Sigmoid colon (tissue), 6 donors: ENCODE measurements at regions not wholly inside any gene's neighbourhood (a gene's known extent, or its start where the extent isn't known, plus 50 kb on each side); places are given as distances from the start of the nearest gene placed in this dataset.
"Not testable (repeated sequence)": the region's sequence is repeated elsewhere in the genome, so short reads cannot be mapped to it uniquely, and the experiment has no call there.

ENCODE experiments used
- DNase-seq: peaks from one replicate; pipeline ENCODE4 v3.0.0-alpha.2; 2019
- H3K27ac ChIP-seq, 4 donors: fragments of 200-600 bp; sonication (generic); one replicate each; pipeline ENCODE4 v1.5.1; 2016 to 2019; ENCODE audit warnings: mild to moderate bottlenecking in 1 of 4
- H3K27me3 ChIP-seq, 3 donors: fragments of 200-600 bp; sonication (generic); one replicate each; pipeline ENCODE4 v1.5.1; 2019; ENCODE audit warnings: mild to moderate bottlenecking in 1 of 3
- H3K36me3 ChIP-seq, 4 donors: fragments of 200-600 bp; sonication (generic); one replicate each; pipeline ENCODE4 v1.5.1; 2016 to 2019
- H3K4me1 ChIP-seq, 4 donors: fragments of 200-600 bp; sonication (generic); one replicate each; pipeline ENCODE4 v1.5.1; 2017 to 2019
- H3K4me3 ChIP-seq, 4 donors: fragments of 200-600 bp; sonication (generic); one replicate each; pipeline ENCODE4 v1.5.1; 2017 to 2019; ENCODE audit warnings: mild to moderate bottlenecking in 2 of 4, moderate library complexity in 1 of 4
- H3K9me3 ChIP-seq, 4 donors: fragments of 200-600 bp in 3 of 4; sonication (generic) in 3 of 4; one replicate each; pipeline versions ENCODE4 v1.5.1 to v1.6.1; 2013 to 2019
- CTCF ChIP-seq, 4 experiments: fragments of 450-650 bp in 3 of 4; fragments of 200-600 bp in 1 of 4; IDR thresholded peaks; one replicate each; pipeline ENCODE4 v1.5.1; 2016 to 2019; ENCODE audit warnings: antibody characterized with exemption in 4 of 4, mild to moderate bottlenecking in 3 of 4, moderate library complexity in 2 of 4
- EP300 ChIP-seq, 4 donors: sonication (generic); formaldehyde crosslinking; IDR thresholded peaks; one replicate each; pipeline ENCODE4 v1.6.1; 2017; ENCODE audit warnings: antibody characterized with exemption in 4 of 4
- POLR2A ChIP-seq, 2 donors: fragments of 450-650 bp; IDR thresholded peaks; one replicate each; pipeline ENCODE4 v1.6.1; 2016; ENCODE audit warnings: antibody characterized with exemption in 2 of 2, mild to moderate bottlenecking in 2 of 2, moderate library complexity in 2 of 2
- POLR2AphosphoS5 ChIP-seq, 4 donors: sonication (generic); formaldehyde crosslinking; IDR thresholded peaks; one replicate each; pipeline ENCODE4 v1.6.1; 2017; ENCODE audit warnings: antibody characterized with exemption in 4 of 4
- WGBS, 2 donors: extraction: QIAGEN DNeasy Blood & Tissue Kit; methylation state at CpG; one replicate each; pipeline ENCODE4 v1.1.7; 2013; 5-methylcytosine and 5-hydroxymethylcytosine counted together
- intact Hi-C: fragments of 100-400 bp; cut with DNase I; formaldehyde crosslinking; loops from one replicate; pipeline ENCODE4 v1.15.1; 2023
- donor health status: healthy with polysubstance abuse.
- donor health status: healthy.

- no peaks in the 10 kb centered on the region for H3K4me1 ChIP-seq
- no peaks in the 10 kb centered on the region for H3K9me3 ChIP-seq
- 53 to 79% methylated on average over 4 of the region's 4 CpGs for WGBS, 2 donors
- no peaks in the 10 kb centered on the region for H3K36me3 ChIP-seq
- DNase-seq, result no peak
- intact Hi-C loops, result no loop called here
- no peak overlapping the region for H3K27ac ChIP-seq
- TF ChIP-seq CTCF (IDR thresholded peaks at IDR 0.05) (no peak), EP300 (IDR thresholded peaks at IDR 0.05) (no peak), POLR2A (IDR thresholded peaks at IDR 0.05) (no peak), POLR2AphosphoS5 (IDR thresholded peaks at IDR 0.05) (no peak)
- H3K27me3 ChIP-seq, result no peaks in the 10 kb centered on the region
- H3K4me3 ChIP-seq, result no peak overlapping the region
Observed at GRCh38 chr15:62365795-62366442, 200.8 kb upstream of the C2CD4B start.

- WGBS, 2 donors, result 84 to 88% methylated on average over 7 of the region's 7 CpGs
- Histone ChIP-seq H3K36me3 (no peaks in the 10 kb centered on the region), H3K4me1 (no peaks in the 10 kb centered on the region), H3K27ac (no peak overlapping the region), H3K27me3 (no peaks in the 10 kb centered on the region), H3K4me3 (no peak overlapping the region), H3K9me3 (no peaks in the 10 kb centered on the region)
- TF ChIP-seq POLR2AphosphoS5 (IDR thresholded peaks at IDR 0.05) (no peak), EP300 (IDR thresholded peaks at IDR 0.05) (no peak), CTCF (IDR thresholded peaks at IDR 0.05) (no peak), POLR2A (IDR thresholded peaks at IDR 0.05) (no peak)
- no peak for DNase-seq
- intact Hi-C loops, result no loop called here
Observed at GRCh38 chr15:62369454-62369853, 204.4 kb upstream of the C2CD4B start.

DNA sequence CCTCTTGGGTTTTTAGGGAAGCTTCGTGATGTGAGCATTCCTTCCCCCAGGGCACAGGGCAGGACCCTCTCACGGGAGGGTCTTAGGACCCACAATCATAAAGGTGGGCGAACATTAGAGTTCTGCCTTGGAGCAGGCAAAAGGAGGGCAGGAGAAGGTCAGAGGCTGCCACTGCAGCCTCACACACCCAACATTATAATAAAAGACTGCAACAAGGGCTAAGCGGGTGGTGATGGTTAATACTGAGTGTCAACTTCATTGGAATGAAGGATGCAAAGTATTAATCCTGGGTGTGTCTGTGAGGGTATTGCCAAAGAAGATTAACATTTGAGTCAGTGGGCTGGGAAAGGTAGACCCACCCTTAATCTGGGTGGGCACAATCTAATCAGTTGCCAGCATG lies 206.6 kb upstream of the C2CD4B start:
- H3K4me1 ChIP-seq, DNase-seq: not testable (repeated sequence)
- WGBS, 2 donors, result 91 to 92% methylated on average over 4 of the region's 4 CpGs

GRCh38 chr15:62377736-62378480 lies 212.8 kb upstream of the C2CD4B start:
- Histone ChIP-seq H3K36me3 (no peaks in the 10 kb centered on the region), H3K4me1 (peaks cover 0 to 16% (median 3%) of the 10 kb centered on the region in 4 donors), H3K4me3 (no peak overlapping the region), H3K9me3 (no peaks in the 10 kb centered on the region), H3K27ac (no peak overlapping the region), H3K27me3 (no peaks in the 10 kb centered on the region)
- intact Hi-C loops, result no loop called here
- TF ChIP-seq POLR2A (IDR thresholded peaks at IDR 0.05), result no peak
- no peak for TF ChIP-seq EP300 (IDR thresholded peaks at IDR 0.05)
- no peak for TF ChIP-seq CTCF (IDR thresholded peaks at IDR 0.05)
- TF ChIP-seq POLR2AphosphoS5 (IDR thresholded peaks at IDR 0.05), result no peak
- DNase-seq, result no peak
- WGBS, 2 donors, result 75 to 81% methylated on average over 3 of the region's 3 CpGs

More for the DNA sequence above, 206.6 kb upstream of the C2CD4B start:
- H3K27me3 ChIP-seq, intact Hi-C loops, H3K4me3 ChIP-seq, H3K36me3 ChIP-seq, H3K27ac ChIP-seq, H3K9me3 ChIP-seq: not testable (repeated sequence)

DNA sequence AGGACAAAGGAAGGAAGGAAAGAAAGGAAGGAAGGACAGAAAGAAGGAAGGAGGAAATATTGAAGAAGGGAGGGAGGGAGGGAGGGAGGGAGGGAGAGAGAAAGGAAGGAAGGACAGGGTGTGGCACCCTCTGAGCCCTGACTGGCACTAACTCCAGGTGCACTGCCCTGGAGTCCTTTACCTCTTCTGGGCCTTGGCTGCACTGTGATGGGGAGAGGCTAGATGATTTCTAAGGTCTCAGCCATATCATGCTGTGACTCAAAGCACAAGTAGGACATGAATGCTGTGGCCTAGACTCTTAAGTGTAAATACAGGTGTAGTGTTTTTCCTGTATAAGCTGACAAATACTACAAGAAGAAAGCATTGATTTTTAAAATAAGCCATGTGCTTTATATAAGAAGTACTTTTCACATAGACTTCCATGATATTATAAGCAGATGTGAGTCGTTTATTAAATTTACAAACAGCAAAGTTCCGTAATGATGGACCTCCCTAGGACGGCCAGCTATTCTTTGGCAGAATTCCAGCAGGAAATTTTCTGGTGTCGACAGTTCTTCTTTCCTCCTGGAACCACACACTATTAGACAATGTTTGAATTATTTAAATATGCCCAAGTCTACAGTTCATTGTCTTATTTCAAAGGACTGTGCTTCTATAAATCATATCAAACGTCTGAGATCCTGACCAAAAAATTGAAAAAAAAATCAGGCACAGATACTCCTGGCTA lies 213.8 kb upstream of the C2CD4B start:
- 22 to 58% methylated on average over 5 of the region's 5 CpGs for WGBS, 2 donors
- no peak for DNase-seq
- Histone ChIP-seq H3K36me3 (no peaks in the 10 kb centered on the region), H3K27ac (peak overlapping the region in 1 of 4 donors; percentile 48), H3K4me1 (peaks cover 0 to 16% (median 3%) of the 10 kb centered on the region in 4 donors), H3K9me3 (no peaks in the 10 kb centered on the region), H3K4me3 (no peak overlapping the region), H3K27me3 (no peaks in the 10 kb centered on the region)
- intact Hi-C loops, result no loop called here
- no peak for TF ChIP-seq EP300 (IDR thresholded peaks at IDR 0.05)
- no peak for TF ChIP-seq CTCF (IDR thresholded peaks at IDR 0.05)
- TF ChIP-seq POLR2A (IDR thresholded peaks at IDR 0.05), result no peak
- no peak for TF ChIP-seq POLR2AphosphoS5 (IDR thresholded peaks at IDR 0.05)
